ENCODE measurements at regions not wholly inside any gene's neighbourhood (a gene's known extent, or its start where the extent isn't known, plus 50 kb on each side); places are given as distances from the start of the nearest gene placed in this dataset.

GRCh38 chr3:41120460-41120859 is 78.8 kb upstream of the CTNNB1 start:
- DNase-seq (ENCODE audit: low read depth in 3 of 3, low spot score in 2 of 3) = no peak

GRCh38 chr3:41125258-41125657 is 74.0 kb upstream of the CTNNB1 start:
- no peak for DNase-seq (ENCODE audit: low read depth in 3 of 3, low spot score in 2 of 3)

GRCh38 chr3:41126472-41126871 is 72.8 kb upstream of the CTNNB1 start:
- no peak for DNase-seq (ENCODE audit: low read depth in 3 of 3, low spot score in 2 of 3)

- no peak for DNase-seq (ENCODE audit: low read depth in 3 of 3, low spot score in 2 of 3)
These were observed 72.3 kb upstream of the CTNNB1 start for GRCh38 chr3:41126961-41127360.

GRCh38 chr3:41127414-41127813 is 71.9 kb upstream of the CTNNB1 start:
- no peak for DNase-seq (ENCODE audit: low read depth in 3 of 3, low spot score in 2 of 3)

GRCh38 chr3:41129731-41130130 is 69.6 kb upstream of the CTNNB1 start:
- DNase-seq (ENCODE audit: low read depth in 3 of 3, low spot score in 2 of 3) = no peak

GRCh38 chr3:41131224-41131623 is 68.1 kb upstream of the CTNNB1 start:
- no peak for DNase-seq (ENCODE audit: low read depth in 3 of 3, low spot score in 2 of 3)

- DNase-seq (ENCODE audit: low read depth in 3 of 3, low spot score in 2 of 3) = no peak
These were observed 61.6 kb upstream of the CTNNB1 start for GRCh38 chr3:41137686-41138111.

GRCh38 chr3:41138146-41138545 is 61.2 kb upstream of the CTNNB1 start:
- no peak for DNase-seq (ENCODE audit: low read depth in 3 of 3, low spot score in 2 of 3)

GRCh38 chr3:41138601-41139000 is 60.7 kb upstream of the CTNNB1 start:
- no peak for DNase-seq (ENCODE audit: low read depth in 3 of 3, low spot score in 2 of 3)

GRCh38 chr3:41140242-41140641 is 59.1 kb upstream of the CTNNB1 start:
- DNase-seq (ENCODE audit: low read depth in 3 of 3, low spot score in 2 of 3) = no peak

- DNase-seq (ENCODE audit: low read depth in 3 of 3, low spot score in 2 of 3) = no peak
These were observed 57.7 kb upstream of the CTNNB1 start for GRCh38 chr3:41141433-41142167.

- no peak for DNase-seq (ENCODE audit: low read depth in 3 of 3, low spot score in 2 of 3)
These were observed 55.8 kb upstream of the CTNNB1 start for GRCh38 chr3:41143421-41144031.

- no peak for DNase-seq (ENCODE audit: low read depth in 3 of 3, low spot score in 2 of 3)
These were observed 54.7 kb upstream of the CTNNB1 start for GRCh38 chr3:41144631-41145030.

GRCh38 chr3:41148478-41148877 is 50.8 kb upstream of the CTNNB1 start:
- DNase-seq (ENCODE audit: low read depth in 3 of 3, low spot score in 2 of 3) = peak in 1 of 3 donors; percentile 56

GRCh38 chr3:41148901-41149300 is 50.4 kb upstream of the CTNNB1 start:
- no peak for DNase-seq (ENCODE audit: low read depth in 3 of 3, low spot score in 2 of 3)

Data from right renal cortex interstitium (tissue), 3 donors.